Stomach (tissue), 8 donors: ENCODE measurements at regions not wholly inside any gene's neighbourhood (a gene's known extent, or its start where the extent isn't known, plus 50 kb on each side); places are given as distances from the start of the nearest gene placed in this dataset.

Experiments used
- DNase-seq, 2 donors: peaks; one replicate each; pipeline versions ENCODE4 v3.0.0 to v3.0.0-alpha.2; 2013 to 2019
- H3K27ac ChIP-seq, 5 donors: fragments of 200-600 bp in 4 of 5; sonication (generic) in 4 of 5; one replicate each; pipeline ENCODE4 v1.5.1; 2013 to 2019; ENCODE audit warnings: mild to moderate bottlenecking in 1 of 5, moderate library complexity in 1 of 5
- H3K27me3 ChIP-seq, 3 donors: fragments of 200-600 bp; sonication (generic); one replicate each; pipeline ENCODE4 v1.5.1; 2017 to 2019; ENCODE audit warnings: mixed run types in 1 of 3
- H3K36me3 ChIP-seq, 4 donors: fragments of 200-600 bp; sonication (generic); 1 replicate in 3 of 4; 2 replicates in 1 of 4; pipeline ENCODE4 v1.5.1; 2016 to 2019
- H3K4me1 ChIP-seq, 4 donors: fragments of 200-600 bp; sonication (generic); one replicate each; pipeline ENCODE4 v1.5.1; 2016 to 2019
- H3K4me3 ChIP-seq, 4 donors: fragments of 200-600 bp; sonication (generic) in 3 of 4; one replicate each; pipeline ENCODE4 v1.5.1; 2016 to 2019; ENCODE audit warnings: mild to moderate bottlenecking in 1 of 4
- H3K9me3 ChIP-seq, 4 donors: fragments of 200-600 bp; sonication (generic); one replicate each; pipeline ENCODE4 v1.5.1; 2016 to 2019
- CTCF ChIP-seq, 7 experiments: fragments of 450-650 bp in 4 of 7; fragments of 200-600 bp in 3 of 7; sonication (generic) in 3 of 7; IDR thresholded peaks; one replicate each; pipeline ENCODE4 v1.5.1; 2016 to 2019; ENCODE audit warnings: antibody characterized with exemption in 7 of 7, control low read depth in 2 of 7, mild to moderate bottlenecking in 1 of 7
- EP300 ChIP-seq: sonication (generic); formaldehyde crosslinking; IDR thresholded peaks from one replicate; pipeline ENCODE4 v1.6.1; 2017; ENCODE audit warnings: antibody characterized with exemption
- POLR2A ChIP-seq, 4 donors: fragments of 450-650 bp; IDR thresholded peaks; one replicate each; pipeline ENCODE4 v1.6.1; 2016; ENCODE audit warnings: antibody characterized with exemption in 4 of 4, control low read depth in 2 of 4, mild to moderate bottlenecking in 1 of 4, moderate library complexity in 1 of 4
- POLR2AphosphoS5 ChIP-seq, 3 donors: sonication (generic); formaldehyde crosslinking; IDR thresholded peaks; one replicate each; pipeline ENCODE4 v1.6.1; 2016; ENCODE audit warnings: antibody characterized with exemption in 3 of 3
- WGBS, 5 donors: extraction: QIAGEN DNeasy Blood & Tissue Kit in 3 of 5; methylation state at CpG; one replicate each; pipeline versions ENCODE4 v1.1.5 to v1.1.7; 2013 to 2018; 5-methylcytosine and 5-hydroxymethylcytosine counted together
- intact Hi-C: fragments of 100-400 bp; cut with DNase I; formaldehyde crosslinking; loops from one replicate; pipeline ENCODE4 v1.15.1; 2023; ENCODE audit warnings: low total_unique reads
- donor health status: healthy with polysubstance abuse.
- donor health status: Bipolar disorder and iron deficiency.
- donor health status: healthy.

GRCh38 chr12:30152705-30153104 lies 369.0 kb upstream of the TMTC1 start:
- Histone ChIP-seq H3K4me3 (no peak overlapping the region), H3K4me1 (no peaks in the 10 kb centered on the region), H3K36me3 (no peaks in the 10 kb centered on the region), H3K27me3 (no peaks in the 10 kb centered on the region), H3K27ac (no peak overlapping the region), H3K9me3 (peaks cover 0 to 10% (median 7%) of the 10 kb centered on the region in 4 donors)
- intact Hi-C loops, result no loop called here
- TF ChIP-seq EP300 (no peak), CTCF (IDR thresholded peaks at IDR 0.05) (no peak), POLR2A (IDR thresholded peaks at IDR 0.05) (no peak), POLR2AphosphoS5 (IDR thresholded peaks at IDR 0.05) (no peak)
- DNase-seq, result no peak

GRCh38 chr12:30151831-30152230 lies 368.1 kb upstream of the TMTC1 start:
- no peak for TF ChIP-seq EP300
- no peak for TF ChIP-seq POLR2AphosphoS5 (IDR thresholded peaks at IDR 0.05)
- no peak for TF ChIP-seq CTCF (IDR thresholded peaks at IDR 0.05)
- H3K4me1 ChIP-seq, result no peaks in the 10 kb centered on the region
- H3K9me3 ChIP-seq, result peaks cover 0 to 10% (median 7%) of the 10 kb centered on the region in 4 donors
- H3K4me3 ChIP-seq, result no peak overlapping the region
- intact Hi-C loops, result no loop called here
- DNase-seq, result no peak
- no peaks in the 10 kb centered on the region for H3K27me3 ChIP-seq
- WGBS, 5 donors, result 52 to 63% (median 58%) methylated on average over 5 of the region's 5 CpGs
- H3K36me3 ChIP-seq, result no peaks in the 10 kb centered on the region
- H3K27ac ChIP-seq, result no peak overlapping the region

GRCh38 chr12:30146561-30146960 lies 362.8 kb upstream of the TMTC1 start:
- Histone ChIP-seq H3K27ac (no peak overlapping the region), H3K27me3 (no peaks in the 10 kb centered on the region), H3K4me1 (no peaks in the 10 kb centered on the region), H3K9me3 (no peaks in the 10 kb centered on the region), H3K36me3 (no peaks in the 10 kb centered on the region), H3K4me3 (no peak overlapping the region)
- WGBS, 5 donors, result 77 to 90% (median 85%) methylated on average over 5 of the region's 5 CpGs
- intact Hi-C loops, result no loop called here
- DNase-seq, result no peak
- TF ChIP-seq POLR2A (IDR thresholded peaks at IDR 0.05), result no peak
- TF ChIP-seq CTCF (IDR thresholded peaks at IDR 0.05), result no peak
- TF ChIP-seq EP300, result no peak
- TF ChIP-seq POLR2AphosphoS5 (IDR thresholded peaks at IDR 0.05), result no peak

GRCh38 chr12:30145684-30146032 lies 361.9 kb upstream of the TMTC1 start:
- no peak overlapping the region for H3K4me3 ChIP-seq
- WGBS, 5 donors, result 35 to 67% (median 56%) methylated on average over 1 of the region's 1 CpG
- no peaks in the 10 kb centered on the region for H3K4me1 ChIP-seq
- no peak overlapping the region for H3K27ac ChIP-seq
- no peaks in the 10 kb centered on the region for H3K36me3 ChIP-seq
- H3K27me3 ChIP-seq, result no peaks in the 10 kb centered on the region
- intact Hi-C loops, result no loop called here
- no peak for DNase-seq
- no peaks in the 10 kb centered on the region for H3K9me3 ChIP-seq
- no peak for TF ChIP-seq POLR2A (IDR thresholded peaks at IDR 0.05)
- TF ChIP-seq CTCF (IDR thresholded peaks at IDR 0.05), result no peak
- no peak for TF ChIP-seq POLR2AphosphoS5 (IDR thresholded peaks at IDR 0.05)
- TF ChIP-seq EP300, result no peak
